ENCODE measurements at regions not wholly inside any gene's neighbourhood (a gene's known extent, or its start where the extent isn't known, plus 50 kb on each side); places are given as distances from the start of the nearest gene placed in this dataset.

DNA sequence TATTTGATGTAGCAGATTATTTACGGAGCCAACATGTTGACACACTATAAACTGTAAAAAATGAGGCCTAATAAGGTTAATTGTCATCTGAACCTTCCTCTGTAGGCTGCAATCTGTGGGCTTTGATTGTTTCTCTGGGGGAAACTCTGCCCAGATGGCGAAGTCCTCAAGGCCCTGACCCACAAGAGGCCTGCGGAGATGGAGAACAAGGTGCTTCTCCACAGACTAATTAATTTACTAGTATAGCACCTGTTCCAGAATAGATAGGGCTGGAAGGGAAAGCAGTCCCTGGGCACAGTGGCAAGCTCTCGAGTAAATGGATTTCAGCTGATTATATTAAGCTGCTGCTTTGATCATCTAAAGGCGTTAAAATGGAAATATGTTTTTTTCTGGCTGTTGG, 338.8 kb upstream of the DNAJC19 start:
- TF ChIP-seq, protein P1, sequence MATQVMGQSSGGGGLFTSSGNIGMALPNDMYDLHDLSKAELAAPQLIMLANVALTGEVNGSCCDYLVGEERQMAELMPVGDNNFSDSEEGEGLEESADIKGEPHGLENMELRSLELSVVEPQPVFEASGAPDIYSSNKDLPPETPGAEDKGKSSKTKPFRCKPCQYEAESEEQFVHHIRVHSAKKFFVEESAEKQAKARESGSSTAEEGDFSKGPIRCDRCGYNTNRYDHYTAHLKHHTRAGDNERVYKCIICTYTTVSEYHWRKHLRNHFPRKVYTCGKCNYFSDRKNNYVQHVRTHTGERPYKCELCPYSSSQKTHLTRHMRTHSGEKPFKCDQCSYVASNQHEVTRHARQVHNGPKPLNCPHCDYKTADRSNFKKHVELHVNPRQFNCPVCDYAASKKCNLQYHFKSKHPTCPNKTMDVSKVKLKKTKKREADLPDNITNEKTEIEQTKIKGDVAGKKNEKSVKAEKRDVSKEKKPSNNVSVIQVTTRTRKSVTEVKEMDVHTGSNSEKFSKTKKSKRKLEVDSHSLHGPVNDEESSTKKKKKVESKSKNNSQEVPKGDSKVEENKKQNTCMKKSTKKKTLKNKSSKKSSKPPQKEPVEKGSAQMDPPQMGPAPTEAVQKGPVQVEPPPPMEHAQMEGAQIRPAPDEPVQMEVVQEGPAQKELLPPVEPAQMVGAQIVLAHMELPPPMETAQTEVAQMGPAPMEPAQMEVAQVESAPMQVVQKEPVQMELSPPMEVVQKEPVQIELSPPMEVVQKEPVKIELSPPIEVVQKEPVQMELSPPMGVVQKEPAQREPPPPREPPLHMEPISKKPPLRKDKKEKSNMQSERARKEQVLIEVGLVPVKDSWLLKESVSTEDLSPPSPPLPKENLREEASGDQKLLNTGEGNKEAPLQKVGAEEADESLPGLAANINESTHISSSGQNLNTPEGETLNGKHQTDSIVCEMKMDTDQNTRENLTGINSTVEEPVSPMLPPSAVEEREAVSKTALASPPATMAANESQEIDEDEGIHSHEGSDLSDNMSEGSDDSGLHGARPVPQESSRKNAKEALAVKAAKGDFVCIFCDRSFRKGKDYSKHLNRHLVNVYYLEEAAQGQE (IDR thresholded peaks at IDR 0.05; ENCODE audit: insufficient read depth in 1 of 2, low read depth in 2 of 2, low read length in 2 of 2): no peak
- TF ChIP-seq POLR2AphosphoS5 (IDR thresholded peaks at IDR 0.05; ENCODE audit: low read depth, low read length) (no peak), TAF1 (IDR thresholded peaks at IDR 0.05; ENCODE audit: borderline replicate concordance, insufficient read depth, low read length) (no peak), SIN3A (IDR thresholded peaks at IDR 0.05; ENCODE audit: borderline replicate concordance, insufficient read depth, low read length) (no peak), FOXP2 (optimal IDR thresholded peaks at IDR 0.05; ENCODE audit: borderline replicate concordance, extremely low read depth, extremely low read length, insufficient read depth) (no peak)

DNA sequence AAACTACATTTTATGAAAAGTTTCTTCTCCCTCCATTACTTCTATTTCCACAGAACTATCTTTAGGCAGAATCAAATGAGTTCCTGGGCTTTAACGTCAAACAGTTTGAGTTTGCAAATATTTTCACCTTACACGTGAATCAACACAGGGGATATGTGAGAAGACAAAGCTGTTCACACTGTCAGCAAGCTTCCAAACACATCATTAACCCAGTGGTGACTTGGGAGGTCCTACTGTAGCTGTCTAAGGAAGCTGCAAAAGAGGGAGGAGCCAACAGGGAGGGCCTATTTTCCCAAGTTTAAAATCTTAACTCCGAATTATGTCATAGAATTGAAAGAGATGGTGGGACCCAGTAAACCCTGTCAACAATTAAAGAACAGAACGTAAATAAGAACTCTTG, 337.8 kb upstream of the DNAJC19 start:
- TF ChIP-seq SIN3A (IDR thresholded peaks at IDR 0.05; ENCODE audit: borderline replicate concordance, insufficient read depth, low read length): no peak
- TF ChIP-seq, protein P1 (IDR thresholded peaks at IDR 0.05; ENCODE audit: insufficient read depth in 1 of 2, low read depth in 2 of 2, low read length in 2 of 2): no peak
- TF ChIP-seq POLR2AphosphoS5 (IDR thresholded peaks at IDR 0.05; ENCODE audit: low read depth, low read length): no peak
- TF ChIP-seq TAF1 (IDR thresholded peaks at IDR 0.05; ENCODE audit: borderline replicate concordance, insufficient read depth, low read length): no peak
- TF ChIP-seq FOXP2 (optimal IDR thresholded peaks at IDR 0.05; ENCODE audit: borderline replicate concordance, extremely low read depth, extremely low read length, insufficient read depth): no peak

DNA sequence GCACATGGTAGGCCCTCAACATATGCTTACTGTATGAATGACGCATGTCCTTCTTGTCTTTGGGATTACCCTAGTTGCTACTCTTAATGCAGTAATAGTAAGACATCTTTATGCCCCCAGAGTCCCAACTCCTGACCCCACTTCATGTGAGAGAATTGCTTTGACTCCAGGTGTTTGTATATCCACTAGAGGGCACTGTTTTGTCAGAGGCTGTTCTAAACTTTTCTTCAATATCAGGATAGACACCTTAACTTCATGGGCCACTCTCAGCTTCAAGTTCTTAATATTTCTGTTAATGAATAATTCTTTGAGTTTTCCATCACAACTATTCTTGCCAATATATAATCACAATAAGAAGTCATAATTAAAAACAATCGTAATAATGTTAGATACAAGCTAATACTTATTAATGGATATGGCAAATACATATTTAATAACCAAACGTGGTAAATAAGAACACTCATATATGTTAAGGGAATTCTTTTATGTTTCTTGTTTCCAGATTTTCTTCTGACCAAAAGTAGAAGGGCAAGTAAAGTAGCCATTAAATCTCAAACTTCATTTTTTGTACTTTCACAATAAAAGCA, 337.2 kb upstream of the DNAJC19 start:
- TF ChIP-seq TAF1 (IDR thresholded peaks at IDR 0.05; ENCODE audit: borderline replicate concordance, insufficient read depth, low read length) (no peak), SIN3A (IDR thresholded peaks at IDR 0.05; ENCODE audit: borderline replicate concordance, insufficient read depth, low read length) (no peak), FOXP2 (optimal IDR thresholded peaks at IDR 0.05; ENCODE audit: borderline replicate concordance, extremely low read depth, extremely low read length, insufficient read depth) (no peak), POLR2AphosphoS5 (IDR thresholded peaks at IDR 0.05; ENCODE audit: low read depth, low read length) (no peak)
- TF ChIP-seq, protein P1 (IDR thresholded peaks at IDR 0.05; ENCODE audit: insufficient read depth in 1 of 2, low read depth in 2 of 2, low read length in 2 of 2): no peak

DNA sequence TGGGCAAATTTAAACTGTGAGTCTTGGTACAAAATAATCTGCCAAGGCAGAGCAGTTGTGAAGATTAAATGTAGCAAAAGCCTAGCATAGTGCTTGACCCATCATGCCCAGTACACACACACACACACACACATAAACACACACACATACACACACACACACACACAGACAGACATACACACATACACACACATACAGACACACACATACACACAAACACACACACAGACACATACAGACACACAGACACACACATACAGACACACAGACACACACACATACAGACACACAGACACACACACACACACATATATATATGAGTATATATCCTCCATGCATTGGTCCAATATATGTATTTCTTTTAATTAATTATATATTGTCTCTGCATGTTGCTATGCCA, 328.8 kb upstream of the DNAJC19 start:
- TF ChIP-seq, protein P1 (IDR thresholded peaks at IDR 0.05; ENCODE audit: insufficient read depth in 1 of 2, low read depth in 2 of 2, low read length in 2 of 2): no peak
- TF ChIP-seq SIN3A (IDR thresholded peaks at IDR 0.05; ENCODE audit: borderline replicate concordance, insufficient read depth, low read length) (no peak), TAF1 (IDR thresholded peaks at IDR 0.05; ENCODE audit: borderline replicate concordance, insufficient read depth, low read length) (no peak), POLR2AphosphoS5 (IDR thresholded peaks at IDR 0.05; ENCODE audit: low read depth, low read length) (no peak), FOXP2 (optimal IDR thresholded peaks at IDR 0.05; ENCODE audit: borderline replicate concordance, extremely low read depth, extremely low read length, insufficient read depth) (no peak)

Data from PFSK-1 (cell line).